HCT116 (cell line): ENCODE measurements at regions not wholly inside any gene's neighbourhood (a gene's known extent, or its start where the extent isn't known, plus 50 kb on each side); places are given as distances from the start of the nearest gene placed in this dataset.

ENCODE experiments used
- ATAC-seq: fragments of 200-7000 bp; cut with Tn5 transposase; 2 replicates; pipeline ENCODE4 v1.9.1; 2020; ENCODE audit warnings: mild to moderate bottlenecking, moderate library complexity
- BruUV-seq: library from RNA; stranded (reverse); fragments of 400-500 nt; replicated peaks from 2 replicates; lab custom pipeline; 2021; lab: Mats Ljungman, UMichigan
- CTCF ChIA-PET: fragments of 300-600 bp; sonication (Branson Sonifier 250); formaldehyde crosslinking; loops from one replicate; lab custom pipeline; 2021; ENCODE audit warnings: antibody characterized with exemption; lab: Charles Lee
- POLR2A ChIA-PET: fragments of 300-600, 350-600 bp; sonication (Branson Sonifier 250); formaldehyde crosslinking; loops from one replicate; lab custom pipeline; 2021; ENCODE audit warnings: antibody characterized with exemption; lab: Charles Lee
- RAD21 ChIA-PET, 2 experiments: fragments of 300-600 bp; sonication (Branson Sonifier 250); formaldehyde crosslinking; loops; one replicate each; lab custom pipeline; 2023; ENCODE audit warnings: low total read pairs in 2 of 2; ENCODE audit not compliant: uncharacterized antibody in 2 of 2, unreplicated experiment in 2 of 2, low non-redundant PET in 1 of 2; lab: Charles Lee
- DNase-seq: peaks from one replicate; pipeline ENCODE4 v3.0.0-alpha.2; 2010; ENCODE audit warnings: low read depth, low spot score
- H2AFZ ChIP-seq: fragments of 200-600 bp; shearing (Covaris generic), sonication (generic); 2 replicates; pipeline ENCODE4 v1.6.1; 2017; ENCODE audit warnings: low read depth, mixed run types, mixed read lengths, antibody characterized with exemption, low read length; ENCODE audit not compliant: poor library complexity, severe bottlenecking
- H3K27ac ChIP-seq: 2 replicates; pipeline ENCODE4 v1.5.1; 2012; ENCODE audit warnings: low read depth, low read length
- H3K27me3 ChIP-seq: fragments of 200-600 bp; sonication (generic); 2 replicates; pipeline ENCODE4 v1.6.1; 2016; ENCODE audit warnings: mixed run types, low read length, mixed read lengths; ENCODE audit not compliant: insufficient read depth
- H3K36me3 ChIP-seq, 2 experiments: fragments of 200-500 bp in 1 of 2; fragments of 200-600 bp in 1 of 2; sonication (Bioruptor generic) in 1 of 2; sonication (generic) in 1 of 2; 2 replicates each; pipeline versions ENCODE4 v1.5.1 to v1.6.1; 2014 to 2016; ENCODE audit warnings: low read length in 2 of 2, inconsistent platforms in 1 of 2, mixed read lengths in 1 of 2, mixed run types in 1 of 2; ENCODE audit not compliant: insufficient read depth in 2 of 2, control insufficient read depth in 1 of 2
- H3K4me1 ChIP-seq, 2 experiments: fragments of 200-600 bp in 1 of 2; sonication (generic) in 1 of 2; 2 replicates each; pipeline versions ENCODE4 v1.5.1 to v1.6.1; 2012 to 2017; ENCODE audit warnings: low read length in 2 of 2, inconsistent platforms in 1 of 2, mild to moderate bottlenecking in 1 of 2, mixed read lengths in 1 of 2, mixed run types in 1 of 2, moderate library complexity in 1 of 2; ENCODE audit not compliant: insufficient read depth in 2 of 2, control insufficient read depth in 1 of 2
- H3K4me2 ChIP-seq: fragments of 200-600 bp; sonication (generic); 2 replicates; pipeline ENCODE4 v1.6.1; 2017; ENCODE audit warnings: mixed run types, low read length, mixed read lengths
- H3K4me3 ChIP-seq, 2 experiments: fragments of 200-600 bp in 1 of 2; sonication (generic) in 1 of 2; replicated peaks in 1 of 2; 2 replicates each; pipeline ENCODE4 v1.5.1; 2011 to 2016; ENCODE audit warnings: low read length in 2 of 2, control low read depth in 1 of 2, low read depth in 1 of 2, mild to moderate bottlenecking in 1 of 2, mixed read lengths in 1 of 2, mixed run types in 1 of 2
- H3K79me2 ChIP-seq: fragments of 200-600 bp; sonication (generic); 2 replicates; pipeline ENCODE4 v1.6.1; 2017; ENCODE audit warnings: mild to moderate bottlenecking, mixed run types, low read length, moderate library complexity, mixed read lengths; ENCODE audit not compliant: insufficient read depth
- H3K9ac ChIP-seq: fragments of 200-600 bp; sonication (generic); 2 replicates; pipeline ENCODE4 v1.6.1; 2016; ENCODE audit warnings: low read length, mixed read lengths
- H3K9me2 ChIP-seq: fragments of 200-600 bp; sonication (generic), shearing (Covaris generic); 2 replicates; pipeline ENCODE4 v1.6.1; 2017; ENCODE audit warnings: mixed run types, mild to moderate bottlenecking, moderate library complexity; ENCODE audit not compliant: insufficient read depth
- H3K9me3 ChIP-seq, 2 experiments: fragments of 200-500 bp in 1 of 2; fragments of 200-600 bp in 1 of 2; sonication (Bioruptor generic) in 1 of 2; sonication (generic) in 1 of 2; 2 replicates each; pipeline ENCODE4 v1.6.1; 2014 to 2017; ENCODE audit warnings: low read length in 2 of 2, mixed read lengths in 2 of 2, inconsistent platforms in 1 of 2, low read depth in 1 of 2, mild to moderate bottlenecking in 1 of 2, mixed run types in 1 of 2, moderate library complexity in 1 of 2; ENCODE audit not compliant: control insufficient read depth in 1 of 2, insufficient read depth in 1 of 2
- H4K20me1 ChIP-seq: fragments of 200-600 bp; sonication (generic), shearing (Covaris generic); 2 replicates; pipeline ENCODE4 v1.6.1; 2017; ENCODE audit warnings: mixed run types, mild to moderate bottlenecking, moderate library complexity; ENCODE audit not compliant: insufficient read depth
- CBX3 ChIP-seq: IDR thresholded peaks from 2 replicates; pipeline ENCODE4 v1.6.1; 2012; ENCODE audit warnings: low read depth
- CEBPB ChIP-seq: IDR thresholded peaks from 2 replicates; pipeline ENCODE4 v1.6.1; 2012; ENCODE audit warnings: low read depth
- EZH2 ChIP-seq: fragments of 200-600 bp; sonication (generic); IDR thresholded peaks from 2 replicates; pipeline ENCODE4 v1.6.1; 2017; ENCODE audit warnings: antibody characterized with exemption, mixed run types
- EZH2phosphoT487 ChIP-seq: fragments of 200-600 bp; IDR thresholded peaks from 2 replicates; pipeline ENCODE4 v1.6.1; 2018; ENCODE audit warnings: antibody characterized with exemption, borderline replicate concordance
- JUND ChIP-seq: IDR thresholded peaks from 2 replicates; pipeline ENCODE4 v1.6.1; 2012
- MAX ChIP-seq: IDR thresholded peaks from 2 replicates; pipeline ENCODE4 v1.6.1; 2012
- POLR2A ChIP-seq: IDR thresholded peaks from 2 replicates; pipeline ENCODE4 v1.7.0; 2011; ENCODE audit warnings: borderline replicate concordance; ENCODE audit not compliant: insufficient read depth, insufficient read length; ENCODE audit errors: extremely low read depth
- POLR2AphosphoS5 ChIP-seq: IDR thresholded peaks from 2 replicates; pipeline ENCODE4 v1.6.1; 2011; ENCODE audit warnings: mild to moderate bottlenecking, low read depth, low read length, moderate library complexity
- RAD21 ChIP-seq: IDR thresholded peaks from 2 replicates; pipeline ENCODE4 v1.6.1; 2012; ENCODE audit warnings: low read depth, mild to moderate bottlenecking
- REST ChIP-seq: IDR thresholded peaks from 2 replicates; pipeline ENCODE4 v1.6.1; 2012; ENCODE audit warnings: low read depth
- SP1 ChIP-seq: IDR thresholded peaks from 2 replicates; pipeline ENCODE4 v1.6.1; 2012; ENCODE audit warnings: low read depth
- SRF ChIP-seq: IDR thresholded peaks from 2 replicates; pipeline ENCODE4 v1.6.1; 2012; ENCODE audit warnings: low read depth
- ZBTB33 ChIP-seq: IDR thresholded peaks from 2 replicates; pipeline ENCODE4 v1.6.1; 2011; ENCODE audit warnings: mild to moderate bottlenecking, low read length, moderate library complexity; ENCODE audit not compliant: insufficient replicate concordance; ENCODE audit errors: extremely low read depth
- ZFX ChIP-seq: fragments of 450-650 bp; IDR thresholded peaks from 2 replicates; pipeline ENCODE4 v1.6.1; 2017
- ZNF274 ChIP-seq: fragments of 200-500 bp; sonication (Bioruptor generic); IDR thresholded peaks from 2 replicates; pipeline ENCODE4 v1.6.1; 2014; ENCODE audit warnings: mild to moderate bottlenecking, low read depth, low read length, inconsistent platforms
- intact Hi-C: fragments of 100-400 bp; cut with micrococcal nuclease; formaldehyde crosslinking; loops from 2 replicates; pipeline ENCODE4 v1.10.0; 2022

- BruUV-seq: no TSS peak
- TF ChIP-seq EZH2phosphoT487: no peak
- TF ChIP-seq POLR2A: no peak
- no peak for TF ChIP-seq REST
- no peak for TF ChIP-seq CEBPB
- TF ChIP-seq ZFX: no peak
- TF ChIP-seq ZNF274: no peak
- TF ChIP-seq MAX: no peak
- TF ChIP-seq JUND: no peak
- TF ChIP-seq ZBTB33: no peak
- TF ChIP-seq SRF: no peak
- no peak for TF ChIP-seq POLR2AphosphoS5
- TF ChIP-seq SP1: no peak
- no peak for TF ChIP-seq EZH2
- TF ChIP-seq RAD21: no peak
- no peak for TF ChIP-seq CBX3
- ChIA-PET CTCF (no interaction called here), POLR2A (no interaction called here), RAD21 (interaction anchor here in 1 of 2 experiments (0.6 kb wide), 1 partner anchor 26 kb away, joined by 4 read pairs; no protein-coding TSS in a partner anchor)
- Histone ChIP-seq H4K20me1 (no peaks in the 10 kb centered on the region), H2AFZ (no peak overlapping the region), H3K36me3 (no peaks in the 10 kb centered on the region), H3K27me3 (no peaks in the 10 kb centered on the region), H3K27ac (no peak overlapping the region), H3K4me2 (no peak overlapping the region), H3K9ac (no peak overlapping the region), H3K4me1 (no peaks in the 10 kb centered on the region; a peak in 1 of 4 replicates), H3K4me3 (no peak overlapping the region), H3K9me2 (no peaks in the 10 kb centered on the region), H3K79me2 (no peaks in the 10 kb centered on the region), H3K9me3 (no peaks in the 10 kb centered on the region)
- DNase-seq: no peak
- intact Hi-C loops: no loop called here
- no peak for ATAC-seq
These were observed 159.7 kb downstream of the CRPPA start for GRCh38 chr7:16261654-16262053.
